GM23248 (cell line): ENCODE measurements at regions not wholly inside any gene's neighbourhood (a gene's known extent, or its start where the extent isn't known, plus 50 kb on each side); places are given as distances from the start of the nearest gene placed in this dataset.

Experiments
- EZH2 ChIP-seq: fragments of 200-600 bp; sonication (generic); IDR thresholded peaks from 2 replicates; pipeline ENCODE4 v1.6.1; 2018; ENCODE audit warnings: antibody characterized with exemption, mild to moderate bottlenecking; ENCODE audit not compliant: insufficient read depth, poor library complexity, severe bottlenecking
- EZH2phosphoT487 ChIP-seq: fragments of 200-600 bp; sonication (generic); IDR thresholded peaks from 2 replicates; pipeline ENCODE4 v1.6.1; 2018; ENCODE audit warnings: antibody characterized with exemption, moderate library complexity, mild to moderate bottlenecking, low read depth; ENCODE audit not compliant: insufficient read depth

GRCh38 chr7:16084875-16085274, 336.5 kb downstream of the CRPPA start:
- no peak for TF ChIP-seq EZH2phosphoT487
- TF ChIP-seq EZH2, result no peak
